RWPE1 (cell line): ENCODE measurements at regions not wholly inside any gene's neighbourhood (a gene's known extent, or its start where the extent isn't known, plus 50 kb on each side); places are given as distances from the start of the nearest gene placed in this dataset.

Experiments
- CTCF ChIA-PET: fragments of 350-600 bp; sonication (Branson Sonifier 250); formaldehyde crosslinking; extraction: SDS; loops from one replicate; lab custom pipeline; 2021; lab: Yijun Ruan, JAX
- POLR2A ChIA-PET: fragments of 400-600 bp; formaldehyde crosslinking; extraction: SDS; loops from one replicate; lab custom pipeline; 2020; ENCODE audit warnings: antibody characterized with exemption; ENCODE audit not compliant: low non-redundant PET; lab: Yijun Ruan, JAX
- DNase-seq: peaks from one replicate; pipeline ENCODE4 v3.0.0; 2012; ENCODE audit warnings: low spot score
- H3K27ac ChIP-seq: fragments of 450-650 bp; 2 replicates; pipeline ENCODE4 v1.5.1; 2017
- CTCF ChIP-seq: fragments of 450-650 bp; conservative IDR thresholded peaks from 2 replicates; pipeline ENCODE4 v1.5.1; 2017; ENCODE audit warnings: low read depth, mild to moderate bottlenecking

GRCh38 chrX:116667346-116668134 lies 204.8 kb upstream of the CT83 start:
- no peak for DNase-seq
- ChIA-PET POLR2A (no interaction called here), CTCF (interaction anchor here (0.7 kb wide), 1 partner anchor 264 kb away, joined by 5 read pairs; no protein-coding TSS in a partner anchor)
- TF ChIP-seq CTCF: no peak
- no peak overlapping the region for H3K27ac ChIP-seq

DNA sequence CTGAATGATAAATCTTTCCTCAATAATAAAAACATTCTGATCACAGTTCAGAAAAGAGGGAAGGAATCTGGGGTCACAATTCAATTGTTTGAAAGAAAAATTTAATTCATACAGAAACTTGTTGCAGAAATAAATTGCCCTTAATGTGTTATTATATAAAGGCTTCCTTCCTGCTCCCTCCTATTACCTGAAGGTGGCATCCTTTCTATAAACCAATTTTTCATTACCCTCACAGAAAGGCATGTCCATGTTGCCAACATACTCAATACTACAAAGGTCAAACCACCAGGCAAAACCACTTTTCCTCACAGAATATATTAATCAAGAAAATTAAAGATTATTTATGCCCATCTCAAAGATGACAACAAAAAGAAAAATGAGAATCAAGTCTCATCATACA lies 194.3 kb upstream of the CT83 start:
- ChIA-PET POLR2A (no interaction called here), CTCF (no interaction called here)
- peak; percentile 0 for DNase-seq
- no peak for TF ChIP-seq CTCF
- no peak overlapping the region for H3K27ac ChIP-seq

DNA sequence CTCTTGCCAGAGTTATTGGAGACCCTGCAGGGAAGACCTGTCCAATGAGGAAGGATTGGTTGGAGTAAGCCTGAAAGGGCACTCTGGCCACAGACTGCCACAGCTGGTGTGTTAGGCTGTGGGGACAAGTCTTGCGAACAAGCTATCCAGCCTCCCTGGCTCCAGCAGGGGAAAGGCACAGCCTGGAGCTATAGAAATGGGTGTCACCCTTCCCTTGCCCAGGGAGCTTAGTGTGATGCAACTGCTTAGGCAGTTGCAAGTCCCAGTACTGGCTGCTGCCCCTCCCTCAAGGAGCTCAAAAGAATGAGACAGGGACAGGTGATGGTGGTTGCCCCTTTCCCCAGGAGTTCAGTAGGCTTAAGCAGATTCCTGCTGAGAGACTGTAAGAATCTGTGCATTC lies 165.7 kb upstream of the CT83 start:
- ChIA-PET CTCF (no interaction called here), POLR2A (no interaction called here)
- no peak overlapping the region for H3K27ac ChIP-seq
- DNase-seq: no peak
- no peak for TF ChIP-seq CTCF

DNA sequence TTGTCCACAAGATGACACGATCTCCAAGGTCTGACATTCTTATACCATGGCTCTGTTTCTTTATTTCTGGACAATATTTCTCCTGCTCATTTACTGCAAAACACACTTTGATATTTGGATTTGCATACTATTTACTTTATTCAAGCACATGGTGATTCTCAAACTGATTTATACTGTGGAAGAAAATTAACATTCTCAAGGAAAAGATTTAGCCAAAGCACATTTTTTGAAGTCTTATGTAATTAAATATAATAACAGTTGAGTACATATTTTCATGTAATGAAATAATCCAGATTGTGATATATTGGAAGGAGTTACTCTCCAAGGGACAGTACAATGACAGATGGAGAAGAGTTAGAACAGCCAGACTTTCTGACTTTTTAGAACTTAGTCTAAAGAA lies 155.8 kb upstream of the CT83 start:
- DNase-seq: no peak
- CTCF ChIA-PET: no interaction called here
- POLR2A ChIA-PET: no interaction called here
- no peak for TF ChIP-seq CTCF
- no peak overlapping the region for H3K27ac ChIP-seq

DNA sequence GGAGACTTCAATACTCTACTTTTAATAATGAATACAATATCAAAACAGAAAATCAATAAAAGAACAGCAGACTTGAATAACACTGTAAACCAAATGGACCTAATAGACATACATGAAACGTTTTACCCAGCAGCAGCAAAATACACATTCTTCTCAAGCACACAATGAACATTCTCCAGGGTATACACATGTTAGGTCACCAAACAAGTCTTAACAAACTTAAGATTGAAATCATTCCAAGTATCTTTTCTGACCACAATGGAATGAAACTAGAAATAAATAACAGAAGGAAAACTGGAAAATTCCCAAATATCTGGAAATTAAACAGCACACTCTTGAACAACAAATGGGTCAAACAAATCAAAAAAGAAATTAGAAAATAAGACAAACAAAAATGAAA lies 145.0 kb upstream of the CT83 start:
- no peak for TF ChIP-seq CTCF
- no peak overlapping the region for H3K27ac ChIP-seq
- ChIA-PET POLR2A (no interaction called here), CTCF (no interaction called here)
- peak; percentile 3 for DNase-seq

- no peak overlapping the region for H3K27ac ChIP-seq
- TF ChIP-seq CTCF: no peak
- ChIA-PET CTCF (no interaction called here), POLR2A (no interaction called here)
- DNase-seq: no peak
Measured at GRCh38 chrX:116605576-116605975, 142.8 kb upstream of the CT83 start.
